B cell (primary cell): ENCODE measurements at regions not wholly inside any gene's neighbourhood (a gene's known extent, or its start where the extent isn't known, plus 50 kb on each side); places are given as distances from the start of the nearest gene placed in this dataset.

ENCODE experiments used
- ATAC-seq: fragments of 200-7000 bp; cut with Tn5 transposase; one replicate; pipeline ENCODE4 v1.10.0; 2021; ENCODE audit warnings: low read depth, mild to moderate bottlenecking, moderate number of reproducible peaks, moderate library complexity
- CTCF ChIA-PET: fragments of 350-600 bp; sonication (Branson Sonifier 250); formaldehyde crosslinking; loops from one replicate; lab custom pipeline; 2021; ENCODE audit warnings: antibody characterized with exemption, inconsistent platforms; lab: Charles Lee
- POLR2A ChIA-PET: fragments of 350-600 bp; sonication (Branson Sonifier 250); formaldehyde crosslinking; loops from one replicate; lab custom pipeline; 2021; ENCODE audit warnings: antibody characterized with exemption; lab: Charles Lee
- DNase-seq: peaks from one replicate; pipeline ENCODE4 v3.0.0; 2013
- H2AFZ ChIP-seq: 2 replicates; pipeline ENCODE4 v1.6.1; 2012; ENCODE audit warnings: mild to moderate bottlenecking, low read depth, low read length; ENCODE audit not compliant: insufficient read depth, poor library complexity, severe bottlenecking
- H3K27ac ChIP-seq, 2 donors: 1 replicate in 1 of 2; 2 replicates in 1 of 2; pipeline ENCODE4 v1.5.1; 2012 to 2013; ENCODE audit warnings: low read length in 2 of 2, mild to moderate bottlenecking in 2 of 2, moderate library complexity in 1 of 2
- H3K27me3 ChIP-seq, 4 experiments: fragments of 200-600 bp in 1 of 4; sonication (generic) in 1 of 4; replicated peaks in 1 of 4; 1 replicate in 2 of 4; 2 replicates in 2 of 4; pipeline versions ENCODE4 v1.6.1 to v1.7.0; 2013 to 2016; ENCODE audit warnings: low read length in 3 of 4, mild to moderate bottlenecking in 2 of 4, mixed read lengths in 1 of 4, moderate library complexity in 1 of 4; ENCODE audit not compliant: insufficient read depth in 4 of 4, control insufficient read depth in 3 of 4; ENCODE audit errors: control extremely low read depth in 1 of 4
- H3K36me3 ChIP-seq, 2 experiments: replicated peaks in 1 of 2; 1 replicate in 1 of 2; 2 replicates in 1 of 2; pipeline versions ENCODE4 v1.6.1 to v1.7.1; 2013; ENCODE audit warnings: low read length in 1 of 2; ENCODE audit not compliant: insufficient read depth in 2 of 2, control insufficient read depth in 1 of 2; ENCODE audit errors: control extremely low read depth in 1 of 2, extremely low read depth in 1 of 2
- H3K4me1 ChIP-seq, 2 donors: fragments of 200-600 bp in 1 of 2; sonication (generic) in 1 of 2; 1 replicate in 1 of 2; 2 replicates in 1 of 2; pipeline versions ENCODE4 v1.5.1 to v1.6.1; 2013 to 2017; ENCODE audit warnings: low read length in 2 of 2; ENCODE audit not compliant: control insufficient read depth in 2 of 2, insufficient read depth in 2 of 2
- H3K4me2 ChIP-seq: replicated peaks from 2 replicates; pipeline ENCODE3; 2012; ENCODE audit warnings: mild to moderate bottlenecking, low read depth, low read length; ENCODE audit not compliant: poor library complexity, severe bottlenecking
- H3K4me3 ChIP-seq, 5 experiments: fragments of 200-600 bp in 1 of 5; sonication (generic) in 1 of 5; 1 replicate in 3 of 5; 2 replicates in 2 of 5; pipeline versions ENCODE4 v1.5.1 to v1.7.0; 2011 to 2016; ENCODE audit warnings: low read length in 4 of 5, mild to moderate bottlenecking in 4 of 5, low read depth in 2 of 5, control low read depth in 1 of 5, moderate library complexity in 1 of 5; ENCODE audit not compliant: insufficient read depth in 1 of 5; ENCODE audit errors: control extremely low read depth in 1 of 5, extremely low read depth in 1 of 5
- H3K79me2 ChIP-seq: fragments of 200-600 bp; sonication (generic); one replicate; pipeline ENCODE4 v1.6.0; 2016; ENCODE audit warnings: low read length; ENCODE audit not compliant: control insufficient read depth, insufficient read depth
- H3K9ac ChIP-seq: fragments of 200-600 bp; sonication (generic); 2 replicates; pipeline ENCODE4 v1.6.1; 2017; ENCODE audit warnings: mild to moderate bottlenecking, low read length, moderate library complexity
- H3K9me3 ChIP-seq, 3 donors: one replicate each; pipeline versions ENCODE4 v1.6.1 to v1.7.1; 2013; ENCODE audit warnings: low read length in 2 of 3; ENCODE audit not compliant: control insufficient read depth in 2 of 3, insufficient read depth in 1 of 3; ENCODE audit errors: control extremely low read depth in 1 of 3
- H4K20me1 ChIP-seq: 2 replicates; pipeline ENCODE4 v1.6.0; 2012; ENCODE audit warnings: mild to moderate bottlenecking, low read length; ENCODE audit not compliant: insufficient read depth, control insufficient read depth, poor library complexity, severe bottlenecking
- H3K27ac Mint-ChIP-seq: one replicate; pipeline ENCODE4 v1.8.0; 2021; ENCODE audit warnings: mixed read lengths
- H3K27me3 Mint-ChIP-seq: one replicate; pipeline ENCODE4 v1.8.0; 2021; ENCODE audit warnings: mixed read lengths
- H3K4me1 Mint-ChIP-seq: one replicate; pipeline ENCODE4 v1.8.0; 2021; ENCODE audit warnings: mixed read lengths
- H3K4me3 Mint-ChIP-seq: one replicate; pipeline ENCODE4 v1.8.0; 2021; ENCODE audit warnings: mixed read lengths
- H3K9me3 Mint-ChIP-seq: one replicate; pipeline ENCODE4 v1.8.0; 2022; ENCODE audit warnings: mixed read lengths; ENCODE audit not compliant: insufficient read depth
- EZH2 ChIP-seq: IDR thresholded peaks from 2 replicates; pipeline ENCODE4 v1.6.1; 2012; ENCODE audit warnings: borderline replicate concordance, low read depth, mild to moderate bottlenecking, moderate library complexity, low read length; ENCODE audit not compliant: insufficient read depth, poor library complexity, severe bottlenecking
- WGBS: methylation state at CpG from one replicate; pipeline ENCODE4 v1.1.5; 2013; ENCODE audit warnings: missing lambda C conversion rate; ENCODE audit not compliant: insufficient coverage; 5-methylcytosine and 5-hydroxymethylcytosine counted together
- intact Hi-C: fragments of 100-400 bp; cut with micrococcal nuclease; formaldehyde crosslinking; loops from one replicate; pipeline ENCODE4 v1.10.0; 2022
- TF ChIP-seq, protein P1 (sequence below): fragments of 200-600 bp; IDR thresholded peaks from one replicate; pipeline ENCODE4 v1.8.0; 2022; ENCODE audit warnings: antibody characterized with exemption, mild to moderate bottlenecking

DNA sequence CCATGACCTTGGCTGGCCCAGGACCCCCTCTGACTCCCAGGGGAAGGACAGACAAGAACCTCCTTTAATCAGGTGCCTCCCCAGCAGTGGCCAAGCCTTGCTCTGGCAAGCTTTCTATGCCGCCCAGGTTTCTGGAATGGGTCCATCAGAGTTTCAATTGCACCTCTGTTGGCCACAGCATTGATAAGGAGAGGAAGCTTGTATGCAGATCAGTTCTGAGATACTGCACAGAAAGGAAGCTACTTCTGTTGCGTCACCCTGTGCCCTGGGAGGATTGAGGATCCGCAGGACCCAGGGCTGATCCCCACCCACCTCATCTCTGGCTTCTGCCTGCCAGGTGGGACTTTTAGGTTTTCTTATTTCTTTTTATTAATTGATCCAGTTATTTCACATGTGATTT lies 167.2 kb downstream of the TFAP2C start:
- no peaks in the 10 kb centered on the region for H4K20me1 ChIP-seq
- no peaks in the 10 kb centered on the region for H3K4me1 Mint-ChIP-seq
- no peak for ATAC-seq
- H3K27ac ChIP-seq = no peak overlapping the region
- peaks cover 0 to 10% (median 0%) of the 10 kb centered on the region in 3 donors for H3K9me3 ChIP-seq
- intact Hi-C loops = no loop called here
- H3K9me3 Mint-ChIP-seq = peaks cover 3% of the 10 kb centered on the region
- no peak overlapping the region for H3K9ac ChIP-seq
- H3K27ac Mint-ChIP-seq = no peak overlapping the region
- no peak overlapping the region for H3K4me2 ChIP-seq
- no peak overlapping the region for H3K4me3 Mint-ChIP-seq
- POLR2A ChIA-PET = no interaction called here
- H2AFZ ChIP-seq = no peak overlapping the region
- H3K27me3 Mint-ChIP-seq = peaks cover 8% of the 10 kb centered on the region
- CTCF ChIA-PET = no interaction called here
- H3K36me3 ChIP-seq = no peaks in the 10 kb centered on the region
- no peaks in the 10 kb centered on the region for H3K4me1 ChIP-seq
- WGBS = 38% methylated on average over 2 of the region's 3 CpGs
- no peak for DNase-seq
- no peak overlapping the region for H3K4me3 ChIP-seq
- no peaks in the 10 kb centered on the region for H3K79me2 ChIP-seq
- TF ChIP-seq, protein P1, sequence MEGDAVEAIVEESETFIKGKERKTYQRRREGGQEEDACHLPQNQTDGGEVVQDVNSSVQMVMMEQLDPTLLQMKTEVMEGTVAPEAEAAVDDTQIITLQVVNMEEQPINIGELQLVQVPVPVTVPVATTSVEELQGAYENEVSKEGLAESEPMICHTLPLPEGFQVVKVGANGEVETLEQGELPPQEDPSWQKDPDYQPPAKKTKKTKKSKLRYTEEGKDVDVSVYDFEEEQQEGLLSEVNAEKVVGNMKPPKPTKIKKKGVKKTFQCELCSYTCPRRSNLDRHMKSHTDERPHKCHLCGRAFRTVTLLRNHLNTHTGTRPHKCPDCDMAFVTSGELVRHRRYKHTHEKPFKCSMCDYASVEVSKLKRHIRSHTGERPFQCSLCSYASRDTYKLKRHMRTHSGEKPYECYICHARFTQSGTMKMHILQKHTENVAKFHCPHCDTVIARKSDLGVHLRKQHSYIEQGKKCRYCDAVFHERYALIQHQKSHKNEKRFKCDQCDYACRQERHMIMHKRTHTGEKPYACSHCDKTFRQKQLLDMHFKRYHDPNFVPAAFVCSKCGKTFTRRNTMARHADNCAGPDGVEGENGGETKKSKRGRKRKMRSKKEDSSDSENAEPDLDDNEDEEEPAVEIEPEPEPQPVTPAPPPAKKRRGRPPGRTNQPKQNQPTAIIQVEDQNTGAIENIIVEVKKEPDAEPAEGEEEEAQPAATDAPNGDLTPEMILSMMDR = no peak
- no peak for TF ChIP-seq EZH2
- H3K27me3 ChIP-seq = no peaks in the 10 kb centered on the region

DNA sequence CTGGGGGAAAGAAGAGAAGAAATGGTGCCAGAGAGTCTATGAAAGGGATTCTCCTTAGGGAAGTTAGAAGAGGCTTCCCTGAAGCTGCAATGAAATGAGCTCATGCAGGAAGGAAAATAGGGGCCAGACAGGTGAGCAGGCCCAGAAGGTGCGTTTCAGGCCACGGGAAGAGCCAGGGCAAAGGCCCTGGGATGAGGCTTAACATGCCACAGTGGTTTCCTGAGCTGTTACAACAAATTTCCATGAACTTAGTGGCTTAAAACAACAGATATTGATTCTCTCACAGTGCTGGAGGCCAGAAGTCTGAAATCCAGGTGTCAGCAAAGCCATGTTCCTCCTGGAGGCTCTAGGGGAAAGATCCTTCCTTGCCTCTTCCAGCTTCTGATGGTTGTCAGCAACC lies 167.9 kb downstream of the TFAP2C start:
- CTCF ChIA-PET = no interaction called here
- TF ChIP-seq, protein P1 = no peak
- no peak overlapping the region for H3K9ac ChIP-seq
- no peak overlapping the region for H3K27ac ChIP-seq
- intact Hi-C loops = no loop called here
- H3K27ac Mint-ChIP-seq = no peak overlapping the region
- no peak overlapping the region for H3K4me2 ChIP-seq
- H3K27me3 Mint-ChIP-seq = peaks cover 8% of the 10 kb centered on the region
- no peak overlapping the region for H3K4me3 ChIP-seq
- H3K4me3 Mint-ChIP-seq = no peak overlapping the region
- peaks cover 0 to 13% (median 0%) of the 10 kb centered on the region in 3 donors for H3K9me3 ChIP-seq
- peaks cover 3% of the 10 kb centered on the region for H3K9me3 Mint-ChIP-seq
- no peaks in the 10 kb centered on the region for H3K4me1 Mint-ChIP-seq
- H3K4me1 ChIP-seq = no peaks in the 10 kb centered on the region
- ATAC-seq (no peak), DNase-seq (no peak)
- no peaks in the 10 kb centered on the region for H4K20me1 ChIP-seq
- no peaks in the 10 kb centered on the region for H3K27me3 ChIP-seq
- no peaks in the 10 kb centered on the region for H3K36me3 ChIP-seq
- 90% methylated on average over 2 of the region's 2 CpGs for WGBS
- H2AFZ ChIP-seq = no peak overlapping the region
- H3K79me2 ChIP-seq = no peaks in the 10 kb centered on the region
- POLR2A ChIA-PET = no interaction called here
